ENCODE measurements at regions not wholly inside any gene's neighbourhood (a gene's known extent, or its start where the extent isn't known, plus 50 kb on each side); places are given as distances from the start of the nearest gene placed in this dataset.

- SMC1A ChIA-PET (ENCODE audit: uncharacterized antibody, unreplicated experiment) = no interaction called here
- POLR2A ChIA-PET = no interaction called here
- no peak for FAIRE-seq
- TF ChIP-seq RB1 (IDR thresholded peaks at IDR 0.05; ENCODE audit: borderline replicate concordance) (no peak), TBL1XR1 (IDR thresholded peaks at IDR 0.05; ENCODE audit: low read depth, low read length) (no peak), ZBTB11 (CRISPR knock-in tag; IDR thresholded peaks at IDR 0.05) (no peak), FOXM1 (IDR thresholded peaks at IDR 0.05; ENCODE audit: low read depth, low read length) (no peak), DPF2 (IDR thresholded peaks at IDR 0.05) (no peak), E2F8 (IDR thresholded peaks at IDR 0.05; ENCODE audit: low read depth, partially characterized antibody) (no peak), ZNF592 (IDR thresholded peaks at IDR 0.05) (no peak), RELB (IDR thresholded peaks at IDR 0.05; ENCODE audit: low read depth) (no peak), USF1 (IDR thresholded peaks at IDR 0.05; ENCODE audit: borderline replicate concordance, extremely low read length, insufficient read depth, low read depth, low read length) (no peak)
These were observed 260.8 kb downstream of the RDH14 start for GRCh38 chr2:18299423-18300212.

More at GRCh38 chr2:18299423-18300212, 260.8 kb downstream of the RDH14 start:
- no peak overlapping the region for H3K4me3 ChIP-seq
- BruUV-seq (replicated peaks) = no TSS peak
- H3K36me3 ChIP-seq (ENCODE audit: control insufficient read depth in 2 of 2, insufficient read depth in 2 of 2, low read length in 1 of 2) = no peaks in the 10 kb centered on the region
- no peaks in the 10 kb centered on the region for H4K20me1 ChIP-seq (ENCODE audit: control insufficient read depth, insufficient read depth)
- in situ Hi-C loops (cut with MboI) (no loop called here), intact Hi-C loops (cut with micrococcal nuclease; ENCODE audit: unreplicated experiment) (no loop called here)
- H2AFZ ChIP-seq (ENCODE audit: control insufficient read depth, low read depth, low read length) = no peak overlapping the region
- H3K27me3 ChIP-seq (replicated peaks in 1 of 2; ENCODE audit: control insufficient read depth in 2 of 2, insufficient read depth in 2 of 2, low read length in 1 of 2) = no peaks in the 10 kb centered on the region
- ChIA-PET CTCF (interaction anchor here (0.7 kb wide), 1 partner anchor 705 kb away, joined by 3 read pairs; no protein-coding TSS in a partner anchor), RAD21 (ENCODE audit: unreplicated experiment) (no interaction called here)
- no peak overlapping the region for H3K4me2 ChIP-seq (ENCODE audit: control insufficient read depth, insufficient read depth)
- ATAC-seq (no peak), DNase-seq (ENCODE audit: low read depth, low spot score) (no peak)
- H3K4me1 ChIP-seq (ENCODE audit: control insufficient read depth, insufficient read depth, low read length) = no peaks in the 10 kb centered on the region
- H3K27ac ChIP-seq (ENCODE audit: control insufficient read depth, insufficient read depth) = no peak overlapping the region
- H3K79me2 ChIP-seq (ENCODE audit: control insufficient read depth, insufficient read depth, low read length) = no peaks in the 10 kb centered on the region
- 23% methylated on average over 9 of the region's 9 CpGs for WGBS (ENCODE audit: insufficient coverage, insufficient replicate concordance, low lambda C conversion rate, missing lambda C conversion rate)
- no peaks in the 10 kb centered on the region for H3K9me3 ChIP-seq (replicated peaks; ENCODE audit: control insufficient read depth, insufficient read depth, low read length)
- H3K9ac ChIP-seq (ENCODE audit: control insufficient read depth, insufficient read depth, low read length) = no peak overlapping the region
